AG10803 (cell line): ENCODE measurements at regions not wholly inside any gene's neighbourhood (a gene's known extent, or its start where the extent isn't known, plus 50 kb on each side); places are given as distances from the start of the nearest gene placed in this dataset.
"Not testable (repeated sequence)": the region's sequence is repeated elsewhere in the genome, so short reads cannot be mapped to it uniquely, and the experiment has no call there.

Experiments used
- DNase-seq: peaks from one replicate; pipeline ENCODE4 v3.0.0; 2010; ENCODE audit warnings: low read depth
- H3K4me3 ChIP-seq: 2 replicates; pipeline ENCODE4 v1.5.1; 2011; ENCODE audit warnings: mild to moderate bottlenecking, low read length, control low read depth
- TF ChIP-seq, protein P1 (sequence below): conservative IDR thresholded peaks from 2 replicates; pipeline ENCODE4 v1.5.1; 2011; ENCODE audit warnings: mild to moderate bottlenecking, low read length, control low read depth, inconsistent platforms

DNA sequence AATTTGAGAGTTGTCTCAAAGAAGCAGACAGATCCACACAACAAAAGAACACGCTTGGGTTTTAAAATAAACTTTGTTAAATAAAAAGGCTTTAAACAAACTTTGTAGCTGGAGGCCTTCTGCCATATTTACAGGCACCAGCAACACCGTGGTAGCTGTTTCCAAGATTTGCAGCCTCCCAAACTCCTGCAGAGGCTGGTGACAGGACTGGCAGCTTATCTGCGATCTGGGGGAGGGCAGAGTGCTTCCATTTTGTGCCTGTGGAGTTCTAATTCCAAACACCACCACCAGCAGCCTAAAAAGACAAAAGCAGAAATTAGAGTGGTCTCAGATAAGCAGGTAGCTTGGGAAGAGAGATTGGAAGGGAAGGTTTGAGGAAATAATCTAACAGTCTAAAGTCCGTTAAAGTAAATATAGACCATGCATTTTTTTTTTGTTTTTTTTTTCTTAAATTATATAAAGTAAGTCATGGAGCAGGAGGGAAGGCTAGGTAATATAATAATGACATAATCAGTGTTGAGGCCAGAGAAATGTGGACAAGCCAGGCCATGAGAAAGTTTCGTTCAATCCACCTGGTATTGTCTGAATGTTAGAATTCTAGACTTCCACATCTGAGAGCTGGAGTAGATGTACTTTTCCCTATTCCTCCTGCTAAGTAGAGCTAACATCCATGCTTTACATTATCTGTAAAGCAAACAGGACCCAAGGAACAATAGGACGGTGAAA lies 69.6 kb upstream of the TMEM132D start:
- H3K4me3 ChIP-seq, result no peak overlapping the region
- DNase-seq, result no peak
- TF ChIP-seq, protein P1, sequence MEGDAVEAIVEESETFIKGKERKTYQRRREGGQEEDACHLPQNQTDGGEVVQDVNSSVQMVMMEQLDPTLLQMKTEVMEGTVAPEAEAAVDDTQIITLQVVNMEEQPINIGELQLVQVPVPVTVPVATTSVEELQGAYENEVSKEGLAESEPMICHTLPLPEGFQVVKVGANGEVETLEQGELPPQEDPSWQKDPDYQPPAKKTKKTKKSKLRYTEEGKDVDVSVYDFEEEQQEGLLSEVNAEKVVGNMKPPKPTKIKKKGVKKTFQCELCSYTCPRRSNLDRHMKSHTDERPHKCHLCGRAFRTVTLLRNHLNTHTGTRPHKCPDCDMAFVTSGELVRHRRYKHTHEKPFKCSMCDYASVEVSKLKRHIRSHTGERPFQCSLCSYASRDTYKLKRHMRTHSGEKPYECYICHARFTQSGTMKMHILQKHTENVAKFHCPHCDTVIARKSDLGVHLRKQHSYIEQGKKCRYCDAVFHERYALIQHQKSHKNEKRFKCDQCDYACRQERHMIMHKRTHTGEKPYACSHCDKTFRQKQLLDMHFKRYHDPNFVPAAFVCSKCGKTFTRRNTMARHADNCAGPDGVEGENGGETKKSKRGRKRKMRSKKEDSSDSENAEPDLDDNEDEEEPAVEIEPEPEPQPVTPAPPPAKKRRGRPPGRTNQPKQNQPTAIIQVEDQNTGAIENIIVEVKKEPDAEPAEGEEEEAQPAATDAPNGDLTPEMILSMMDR, result no peak

DNA sequence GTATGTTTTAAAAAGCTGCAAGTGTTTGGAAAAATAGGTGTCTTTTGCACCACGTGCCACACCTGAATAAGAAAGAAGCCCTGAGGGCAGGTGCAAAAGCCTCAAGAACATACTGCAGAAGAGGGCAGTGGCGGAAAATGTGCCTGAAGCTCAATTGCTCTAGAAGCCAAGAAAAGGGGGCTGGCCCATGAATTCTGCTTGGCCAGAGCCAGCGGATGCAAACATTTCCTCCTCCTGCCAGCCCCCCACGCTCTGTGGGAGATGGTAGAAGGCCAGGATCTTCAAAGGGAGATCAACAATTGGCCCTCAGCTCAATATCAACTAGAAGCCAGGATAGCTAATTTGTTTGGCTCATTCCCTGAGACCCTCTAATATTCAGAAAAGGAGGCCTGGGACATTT lies 80.3 kb upstream of the TMEM132D start:
- no peak for DNase-seq

DNA sequence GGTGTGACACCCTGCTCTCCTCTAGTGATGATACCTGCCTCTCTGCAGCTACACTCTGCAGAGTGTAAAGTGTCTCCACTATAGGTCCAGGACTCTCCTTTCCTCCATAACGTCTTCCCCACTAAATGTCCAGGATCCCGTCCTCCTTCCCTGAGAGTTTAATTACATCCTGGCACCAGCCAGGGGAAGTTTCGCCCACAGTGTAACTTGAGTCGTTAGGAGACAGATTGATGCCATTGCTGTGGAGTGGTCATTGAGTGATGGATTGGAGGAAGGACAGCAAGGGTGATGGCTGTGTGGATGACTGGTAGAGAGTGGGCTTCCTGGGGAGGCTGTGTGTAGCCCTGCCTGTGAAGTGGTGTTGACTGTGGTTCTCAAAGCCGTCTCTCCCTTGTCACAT lies 84.0 kb upstream of the TMEM132D start:
- no peak overlapping the region for H3K4me3 ChIP-seq
- TF ChIP-seq, protein P1, result no peak
- DNase-seq, result no peak

More for the DNA sequence above, 80.3 kb upstream of the TMEM132D start:
- TF ChIP-seq, protein P1, result no peak
- H3K4me3 ChIP-seq, result no peak overlapping the region

DNA sequence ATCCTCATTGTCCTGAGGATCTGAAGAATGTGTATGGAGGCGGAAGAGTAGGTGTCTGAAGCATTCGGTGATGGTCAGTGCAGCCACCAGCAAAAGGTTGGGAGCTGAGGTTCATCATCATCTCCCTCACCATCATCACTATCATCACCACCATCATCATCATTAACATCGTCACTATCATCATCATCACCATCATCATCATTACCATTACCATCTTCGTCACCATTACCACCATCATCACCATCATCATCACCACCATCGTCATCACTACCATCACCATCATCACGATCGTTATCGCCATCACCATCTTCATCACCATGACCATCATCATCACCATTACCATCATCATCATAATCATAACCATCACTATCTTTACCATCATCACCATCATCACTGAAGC lies 90.8 kb upstream of the TMEM132D start:
- no peak overlapping the region for H3K4me3 ChIP-seq
- DNase-seq, result no peak
- TF ChIP-seq, protein P1, result no peak

DNA sequence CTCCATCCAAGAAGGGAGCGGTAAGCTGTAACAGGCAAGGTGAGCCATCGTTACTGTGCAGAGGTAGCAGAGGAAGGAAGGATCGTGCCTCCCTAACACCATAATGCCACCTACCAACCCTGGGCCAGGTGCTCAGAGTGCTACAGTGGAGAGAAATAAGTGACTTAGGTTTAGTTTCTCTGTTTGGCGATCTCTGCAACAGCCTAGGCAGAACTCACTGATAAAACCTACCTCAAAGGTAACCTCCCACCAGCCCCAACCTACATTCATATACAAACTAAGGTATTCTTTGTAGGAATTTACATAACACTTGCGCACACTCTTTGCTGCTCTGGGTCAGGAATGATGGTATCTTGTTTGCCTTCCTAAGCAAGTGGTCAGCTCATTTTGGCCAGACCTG lies 93.4 kb upstream of the TMEM132D start:
- H3K4me3 ChIP-seq, result no peak overlapping the region
- TF ChIP-seq, protein P1, result no peak
- no peak for DNase-seq

DNA sequence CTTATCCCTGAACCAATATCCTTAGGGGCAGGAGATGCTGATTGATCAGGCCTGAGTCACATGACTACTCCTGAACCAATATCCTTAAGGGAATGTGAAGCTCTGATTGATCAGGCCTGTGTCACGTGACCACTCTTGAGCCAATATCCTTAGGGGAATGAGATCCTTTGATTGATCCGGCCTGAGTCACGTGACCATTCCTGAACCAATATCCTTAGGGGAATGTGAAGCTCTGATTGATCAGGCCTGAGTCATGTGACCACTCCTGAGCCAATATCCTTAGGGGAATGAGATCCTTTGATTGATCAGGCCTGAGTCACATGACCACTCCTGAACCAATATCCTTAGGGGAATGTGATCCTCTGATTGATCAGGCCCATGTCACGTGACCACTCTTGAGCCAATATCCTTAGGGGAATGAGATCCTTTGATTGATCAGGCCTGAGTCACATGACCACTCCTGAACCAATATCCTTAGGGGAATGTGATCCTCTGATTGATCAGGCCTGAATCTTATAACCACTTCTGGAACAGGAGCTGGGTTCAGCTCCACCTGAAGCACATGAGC lies 100.6 kb upstream of the TMEM132D start:
- not testable (repeated sequence) for H3K4me3 ChIP-seq, DNase-seq

DNA sequence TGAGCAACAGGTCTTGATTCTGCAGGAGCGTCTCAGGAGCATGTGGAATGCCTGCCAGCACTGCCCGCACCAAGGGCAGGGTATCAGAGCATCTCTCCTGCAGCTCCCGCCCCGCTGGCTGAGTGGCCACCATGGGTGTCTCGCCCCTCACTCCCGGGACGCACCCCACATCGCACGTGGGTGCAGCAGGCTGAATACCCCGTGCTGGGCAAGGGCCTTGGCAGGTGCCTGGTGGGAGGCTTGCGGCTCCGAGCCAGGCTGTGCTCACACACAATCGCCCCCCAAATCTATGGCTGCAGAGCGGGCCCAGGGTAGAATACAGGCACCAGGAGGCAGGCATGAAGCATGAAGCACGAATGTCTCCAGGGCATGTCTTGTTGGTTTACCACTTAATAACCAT lies 103.9 kb upstream of the TMEM132D start:
- TF ChIP-seq, protein P1, result no peak
- no peak overlapping the region for H3K4me3 ChIP-seq
- DNase-seq, result no peak
